Body of pancreas (tissue), 4 donors: ENCODE measurements at regions not wholly inside any gene's neighbourhood (a gene's known extent, or its start where the extent isn't known, plus 50 kb on each side); places are given as distances from the start of the nearest gene placed in this dataset.

Experiments used
- ATAC-seq: fragments of 150-250 bp; one replicate; pipeline ENCODE4 v1.9.1; 2016
- DNase-seq, 4 donors: peaks; one replicate each; pipeline ENCODE4 v3.0.0-alpha.2; 2019
- H3K27ac ChIP-seq, 4 donors: fragments of 200-600 bp; sonication (generic); 1 replicate in 3 of 4; 2 replicates in 1 of 4; pipeline versions ENCODE4 v1.5.1 to v1.6.1; 2016 to 2019; ENCODE audit warnings: mild to moderate bottlenecking in 1 of 4, mixed read lengths in 1 of 4, moderate library complexity in 1 of 4
- H3K27me3 ChIP-seq, 2 donors: fragments of 200-600 bp; sonication (generic); one replicate each; pipeline ENCODE4 v1.6.0; 2016; ENCODE audit warnings: mild to moderate bottlenecking in 1 of 2
- H3K36me3 ChIP-seq, 2 donors: fragments of 200-600 bp; sonication (generic); replicated peaks in 1 of 2; 2 replicates each; pipeline ENCODE4 v1.5.1; 2016; ENCODE audit warnings: low read depth in 2 of 2; ENCODE audit not compliant: insufficient read depth in 1 of 2
- H3K4me1 ChIP-seq: fragments of 200-600 bp; sonication (generic); one replicate; pipeline ENCODE4 v1.6.0; 2016
- H3K4me3 ChIP-seq, 2 donors: fragments of 200-600 bp; sonication (generic); 1 replicate in 1 of 2; 2 replicates in 1 of 2; pipeline ENCODE4 v1.5.1; 2016 to 2019
- H3K9me3 ChIP-seq, 3 donors: fragments of 200-600 bp; sonication (generic); 1 replicate in 2 of 3; 2 replicates in 1 of 3; pipeline ENCODE4 v1.5.1; 2016
- CTCF ChIP-seq, 7 experiments: fragments of 450-650 bp in 4 of 7; fragments of 200-600 bp in 3 of 7; sonication (generic) in 3 of 7; IDR thresholded peaks; one replicate each; pipeline ENCODE4 v1.5.1; 2016 to 2019; ENCODE audit warnings: antibody characterized with exemption in 7 of 7
- POLR2A ChIP-seq, 3 donors: fragments of 450-650 bp; IDR thresholded peaks; one replicate each; pipeline ENCODE4 v1.6.1; 2016; ENCODE audit warnings: antibody characterized with exemption in 3 of 3, mild to moderate bottlenecking in 2 of 3
- WGBS, 2 donors: methylation state at CpG; one replicate each; pipeline ENCODE4 v1.1.5; 2017; 5-methylcytosine and 5-hydroxymethylcytosine counted together
- intact Hi-C: fragments of 100-400 bp; cut with DNase I; formaldehyde crosslinking; loops from one replicate; pipeline ENCODE4 v1.15.1; 2023

- Histone ChIP-seq H3K27me3 (no peaks in the 10 kb centered on the region), H3K4me1 (no peaks in the 10 kb centered on the region), H3K36me3 (no peaks in the 10 kb centered on the region), H3K4me3 (no peak overlapping the region), H3K27ac (no peak overlapping the region), H3K9me3 (no peaks in the 10 kb centered on the region)
- DNase-seq: no peak
- 51 to 66% methylated on average over 1 of the region's 1 CpG for WGBS, 2 donors
- no peak for ATAC-seq
- intact Hi-C loops: no loop called here
- TF ChIP-seq CTCF (IDR thresholded peaks at IDR 0.05) (no peak), POLR2A (IDR thresholded peaks at IDR 0.05) (no peak)
These were observed 1046.0 kb upstream of the TMEFF2 start for GRCh38 chr2:193240752-193241151.

- 57 to 60% methylated on average over 2 of the region's 2 CpGs for WGBS, 2 donors
- no peaks in the 10 kb centered on the region for H3K36me3 ChIP-seq
- no peaks in the 10 kb centered on the region for H3K27me3 ChIP-seq
- H3K4me1 ChIP-seq: no peaks in the 10 kb centered on the region
- ATAC-seq (no peak), DNase-seq (no peak)
- H3K4me3 ChIP-seq: no peak overlapping the region
- no peak overlapping the region for H3K27ac ChIP-seq
- H3K9me3 ChIP-seq: no peaks in the 10 kb centered on the region
- TF ChIP-seq POLR2A (IDR thresholded peaks at IDR 0.05): no peak
- no peak for TF ChIP-seq CTCF (IDR thresholded peaks at IDR 0.05)
- intact Hi-C loops: no loop called here
These were observed 1036.9 kb upstream of the TMEFF2 start for GRCh38 chr2:193231634-193232033.

GRCh38 chr2:193228276-193228675 lies 1033.5 kb upstream of the TMEFF2 start:
- Histone ChIP-seq H3K27ac (no peak overlapping the region), H3K4me1 (no peaks in the 10 kb centered on the region), H3K4me3 (no peak overlapping the region), H3K27me3 (no peaks in the 10 kb centered on the region), H3K9me3 (no peaks in the 10 kb centered on the region), H3K36me3 (no peaks in the 10 kb centered on the region)
- WGBS, 2 donors: 41 to 76% methylated on average over 1 of the region's 1 CpG
- ATAC-seq: no peak
- TF ChIP-seq POLR2A (IDR thresholded peaks at IDR 0.05): no peak
- no peak for TF ChIP-seq CTCF (IDR thresholded peaks at IDR 0.05)
- intact Hi-C loops: no loop called here
- DNase-seq: no peak

GRCh38 chr2:193222454-193222853 lies 1027.7 kb upstream of the TMEFF2 start:
- H3K4me1 ChIP-seq: no peaks in the 10 kb centered on the region
- 61 to 72% methylated on average over 2 of the region's 2 CpGs for WGBS, 2 donors
- H3K36me3 ChIP-seq: no peaks in the 10 kb centered on the region
- DNase-seq (no peak), ATAC-seq (no peak)
- H3K27ac ChIP-seq: no peak overlapping the region
- no peak overlapping the region for H3K4me3 ChIP-seq
- TF ChIP-seq CTCF (IDR thresholded peaks at IDR 0.05): no peak
- no peak for TF ChIP-seq POLR2A (IDR thresholded peaks at IDR 0.05)
- H3K9me3 ChIP-seq: no peaks in the 10 kb centered on the region
- intact Hi-C loops: no loop called here
- H3K27me3 ChIP-seq: no peaks in the 10 kb centered on the region

- ATAC-seq (no peak), DNase-seq (no peak)
- intact Hi-C loops: no loop called here
- Histone ChIP-seq H3K9me3 (no peaks in the 10 kb centered on the region), H3K27me3 (no peaks in the 10 kb centered on the region), H3K4me1 (no peaks in the 10 kb centered on the region), H3K27ac (no peak overlapping the region), H3K4me3 (no peak overlapping the region), H3K36me3 (no peaks in the 10 kb centered on the region)
- no peak for TF ChIP-seq CTCF (IDR thresholded peaks at IDR 0.05)
- TF ChIP-seq POLR2A (IDR thresholded peaks at IDR 0.05): no peak
These were observed 1024.7 kb upstream of the TMEFF2 start for GRCh38 chr2:193219413-193219812.
